ENCODE measurements at regions not wholly inside any gene's neighbourhood (a gene's known extent, or its start where the extent isn't known, plus 50 kb on each side); places are given as distances from the start of the nearest gene placed in this dataset.

GRCh38 chr13:64793592-64793991 lies 2436.5 kb downstream of the PCDH9 start:
- TF ChIP-seq PATZ1 (CRISPR knock-in tag; IDR thresholded peaks at IDR 0.05; ENCODE audit: borderline replicate concordance) (no peak), BACH2 (CRISPR knock-in tag; IDR thresholded peaks at IDR 0.05; ENCODE audit: borderline replicate concordance) (no peak), ARNTL (CRISPR knock-in tag; IDR thresholded peaks at IDR 0.05; ENCODE audit: borderline replicate concordance, low read depth) (no peak), TOX (CRISPR knock-in tag; IDR thresholded peaks at IDR 0.05; ENCODE audit: borderline replicate concordance) (no peak), ZFP30 (CRISPR knock-in tag; IDR thresholded peaks at IDR 0.05) (no peak), ISL1 (CRISPR knock-in tag; IDR thresholded peaks at IDR 0.05) (no peak), ZNF565 (CRISPR knock-in tag; conservative IDR thresholded peaks at IDR 0.05; ENCODE audit: low read depth) (no peak), CREB5 (CRISPR knock-in tag; IDR thresholded peaks at IDR 0.05; ENCODE audit: low read depth) (no peak), RARB (CRISPR knock-in tag; IDR thresholded peaks at IDR 0.05) (no peak), GLIS3 (CRISPR knock-in tag; IDR thresholded peaks at IDR 0.05) (no peak)
